ENCODE measurements at regions not wholly inside any gene's neighbourhood (a gene's known extent, or its start where the extent isn't known, plus 50 kb on each side); places are given as distances from the start of the nearest gene placed in this dataset.

DNA sequence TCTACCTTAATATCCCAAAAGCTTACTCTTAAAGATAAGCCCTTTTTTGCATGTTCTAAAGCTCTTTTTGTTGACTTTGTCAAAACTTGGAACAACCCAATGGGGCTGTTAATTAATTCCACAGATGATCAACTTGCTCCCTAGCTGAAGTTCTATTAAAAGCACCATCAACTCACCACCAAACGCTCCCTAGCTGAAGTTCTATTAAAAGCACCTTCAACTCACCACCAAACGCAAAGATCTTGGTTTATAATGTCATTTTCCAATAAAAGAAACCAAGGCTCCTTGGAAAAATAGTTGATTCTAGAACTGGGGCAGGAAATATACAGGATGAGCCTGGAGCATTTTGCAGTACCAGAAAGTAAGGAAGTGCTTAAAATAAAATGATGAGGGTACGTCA, 122.3 kb upstream of the STT3B start:
- Histone ChIP-seq H3K27me3 (replicated peaks) (no peaks in the 10 kb centered on the region), H3K4me3 (no peak overlapping the region), H3K27ac (no peak overlapping the region), H3K36me3 (no peaks in the 10 kb centered on the region), H3K4me1 (replicated peaks) (no peaks in the 10 kb centered on the region), H3K9me3 (replicated peaks) (no peaks in the 10 kb centered on the region)
- no peak for DNase-seq (ENCODE audit: low read depth in 1 of 2, low spot score in 2 of 2)

DNA sequence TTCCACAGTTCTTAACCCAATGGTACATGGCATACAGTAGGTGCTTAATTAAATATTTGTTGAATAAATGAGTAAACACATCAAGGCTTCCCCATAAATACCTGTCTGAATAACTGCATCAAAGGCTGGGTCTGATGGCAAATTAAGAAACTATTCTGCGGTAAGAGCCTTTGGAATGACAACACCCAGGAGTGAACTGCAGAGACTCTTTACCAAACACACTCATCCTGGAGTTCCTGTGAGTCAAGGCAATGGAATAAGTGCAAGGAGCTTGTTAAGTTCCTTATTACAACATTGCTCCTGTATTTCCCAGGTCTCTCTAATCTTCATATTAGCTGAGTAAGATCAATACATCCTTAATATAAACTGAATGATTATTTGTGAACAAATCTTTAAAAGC, 119.9 kb upstream of the STT3B start:
- Histone ChIP-seq H3K4me3 (no peak overlapping the region), H3K4me1 (replicated peaks) (no peaks in the 10 kb centered on the region), H3K9me3 (replicated peaks) (no peaks in the 10 kb centered on the region), H3K36me3 (no peaks in the 10 kb centered on the region), H3K27me3 (replicated peaks) (no peaks in the 10 kb centered on the region), H3K27ac (no peak overlapping the region)
- DNase-seq (ENCODE audit: low read depth in 1 of 2, low spot score in 2 of 2), result no peak

DNA sequence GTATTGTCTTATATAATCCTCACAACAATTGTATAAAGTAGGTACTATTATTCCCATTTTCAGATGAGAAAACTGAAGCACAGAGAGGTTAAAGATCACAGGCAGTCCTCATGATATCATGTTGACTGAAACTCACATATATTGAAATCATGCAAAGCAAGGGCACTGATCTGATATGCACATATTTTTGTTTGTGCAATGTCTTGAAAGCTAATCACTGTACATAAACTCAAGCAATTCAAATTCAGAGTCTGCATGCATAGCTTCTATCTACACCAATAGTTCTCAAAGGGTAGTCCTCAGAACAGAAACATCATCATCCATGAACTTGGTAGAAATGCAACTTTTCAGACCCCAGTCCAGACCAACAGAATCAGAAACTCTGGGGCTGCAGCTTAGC, 119.2 kb upstream of the STT3B start:
- H3K4me3 ChIP-seq, result no peak overlapping the region
- H3K9me3 ChIP-seq (replicated peaks), result no peaks in the 10 kb centered on the region
- H3K36me3 ChIP-seq, result no peaks in the 10 kb centered on the region
- no peak for DNase-seq (ENCODE audit: low read depth in 1 of 2, low spot score in 2 of 2)
- H3K4me1 ChIP-seq (replicated peaks), result no peaks in the 10 kb centered on the region
- H3K27ac ChIP-seq, result no peak overlapping the region
- no peaks in the 10 kb centered on the region for H3K27me3 ChIP-seq (replicated peaks)

DNA sequence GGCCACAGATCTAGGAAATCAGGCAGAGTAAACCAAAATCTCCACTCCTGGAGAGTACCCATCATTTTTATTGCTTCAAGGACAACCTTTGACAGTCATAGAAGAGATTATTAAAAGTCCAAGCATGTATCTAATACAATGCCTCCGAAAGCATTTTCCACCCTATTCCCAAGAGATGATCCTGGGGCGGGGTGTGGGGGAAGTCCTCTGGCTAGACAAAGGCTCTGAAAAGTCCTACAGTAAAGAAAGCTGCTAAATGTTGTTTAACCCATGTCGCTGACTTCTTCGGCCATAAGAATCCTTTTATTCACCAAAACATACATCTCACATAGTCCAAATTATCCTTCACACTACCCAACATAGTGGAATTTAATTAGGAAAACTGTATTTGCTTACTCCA, 115.7 kb upstream of the STT3B start:
- Histone ChIP-seq H3K9me3 (replicated peaks) (no peaks in the 10 kb centered on the region), H3K4me1 (replicated peaks) (no peaks in the 10 kb centered on the region), H3K27ac (no peak overlapping the region), H3K27me3 (replicated peaks) (no peaks in the 10 kb centered on the region), H3K4me3 (no peak overlapping the region), H3K36me3 (no peaks in the 10 kb centered on the region)
- DNase-seq (ENCODE audit: low read depth in 1 of 2, low spot score in 2 of 2), result no peak

DNA sequence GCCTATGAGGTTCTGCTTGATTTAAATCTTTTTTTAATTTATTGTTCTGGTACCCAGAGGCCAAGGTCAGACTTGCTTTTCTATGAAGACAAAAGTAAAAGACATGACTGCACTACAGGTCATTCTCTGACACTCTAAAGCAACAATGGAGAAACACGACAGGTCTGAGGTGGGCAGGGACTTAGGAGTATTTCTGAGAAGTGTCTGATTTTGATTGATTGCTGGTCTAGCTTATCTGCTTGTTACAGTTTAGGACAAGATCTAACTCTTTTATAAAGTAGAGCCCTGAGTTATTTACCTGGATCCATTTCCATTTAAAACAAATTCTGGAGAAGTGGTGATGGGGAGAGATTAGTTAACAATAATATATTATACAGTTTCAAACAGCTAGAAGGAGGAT, 115.2 kb upstream of the STT3B start:
- DNase-seq (ENCODE audit: low read depth in 1 of 2, low spot score in 2 of 2), result no peak
- H3K27ac ChIP-seq, result no peak overlapping the region
- no peaks in the 10 kb centered on the region for H3K4me1 ChIP-seq (replicated peaks)
- no peaks in the 10 kb centered on the region for H3K9me3 ChIP-seq (replicated peaks)
- H3K36me3 ChIP-seq, result no peaks in the 10 kb centered on the region
- no peak overlapping the region for H3K4me3 ChIP-seq
- no peaks in the 10 kb centered on the region for H3K27me3 ChIP-seq (replicated peaks)

DNA sequence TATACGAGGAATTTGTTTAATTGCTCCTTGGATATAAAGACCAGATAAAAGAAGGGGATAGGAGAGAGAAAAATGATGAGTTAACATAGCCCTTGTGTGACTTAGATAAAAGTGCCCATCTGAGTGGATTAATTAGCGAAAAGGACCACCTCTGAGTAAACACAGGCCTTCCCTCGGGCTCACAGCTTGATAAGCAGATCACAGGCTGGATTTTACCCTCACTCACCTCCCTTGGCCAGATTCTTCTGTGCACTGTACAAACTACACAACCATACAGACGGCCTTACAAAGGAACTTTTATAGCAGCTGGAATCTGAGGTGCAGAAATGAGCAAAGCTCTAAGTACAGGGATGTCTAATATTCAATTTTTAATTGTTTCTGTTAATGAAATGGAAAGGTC, 112.4 kb upstream of the STT3B start:
- H3K36me3 ChIP-seq, result no peaks in the 10 kb centered on the region
- H3K4me3 ChIP-seq, result no peak overlapping the region
- H3K27me3 ChIP-seq (replicated peaks), result no peaks in the 10 kb centered on the region
- DNase-seq (ENCODE audit: low read depth in 1 of 2, low spot score in 2 of 2), result no peak
- no peaks in the 10 kb centered on the region for H3K9me3 ChIP-seq (replicated peaks)
- no peaks in the 10 kb centered on the region for H3K4me1 ChIP-seq (replicated peaks)
- H3K27ac ChIP-seq, result no peak overlapping the region

DNA sequence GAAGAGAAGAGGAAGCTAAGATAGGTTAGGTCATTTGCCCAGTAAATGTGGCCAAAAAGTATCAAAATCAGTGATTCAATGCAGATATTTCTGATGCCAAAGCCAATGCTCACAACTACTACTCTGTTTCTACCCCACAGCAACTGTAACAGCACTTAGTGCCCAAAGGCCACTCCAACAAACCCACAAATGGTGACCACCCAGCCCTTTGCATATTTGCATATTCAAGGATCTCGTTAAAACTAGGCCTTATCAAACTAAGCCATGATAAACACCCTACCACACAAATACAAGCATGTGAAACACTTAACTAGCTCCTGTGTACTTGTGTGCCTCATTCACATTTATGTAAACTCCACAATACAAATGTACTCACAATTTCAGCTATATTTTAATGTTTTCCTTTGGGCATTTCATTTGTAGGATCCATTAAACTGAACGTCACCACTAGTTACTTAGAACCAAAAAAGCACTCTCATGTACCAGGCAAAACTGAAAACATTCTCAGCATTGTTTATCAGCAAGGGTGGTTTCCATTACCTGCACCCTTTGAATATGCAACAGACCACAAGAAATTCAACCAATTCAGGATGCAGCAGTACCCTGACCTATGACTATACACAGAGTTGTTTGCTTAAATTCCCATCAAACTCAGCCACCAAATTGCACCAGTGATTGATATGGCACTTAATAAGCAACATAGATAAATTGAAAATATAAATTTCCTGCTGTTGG, 111.2 kb upstream of the STT3B start:
- no peak for DNase-seq (ENCODE audit: low read depth in 1 of 2, low spot score in 2 of 2)
- Histone ChIP-seq H3K27ac (no peak overlapping the region), H3K36me3 (no peaks in the 10 kb centered on the region), H3K27me3 (replicated peaks) (no peaks in the 10 kb centered on the region), H3K4me1 (replicated peaks) (no peaks in the 10 kb centered on the region), H3K4me3 (no peak overlapping the region), H3K9me3 (replicated peaks) (no peaks in the 10 kb centered on the region)

DNA sequence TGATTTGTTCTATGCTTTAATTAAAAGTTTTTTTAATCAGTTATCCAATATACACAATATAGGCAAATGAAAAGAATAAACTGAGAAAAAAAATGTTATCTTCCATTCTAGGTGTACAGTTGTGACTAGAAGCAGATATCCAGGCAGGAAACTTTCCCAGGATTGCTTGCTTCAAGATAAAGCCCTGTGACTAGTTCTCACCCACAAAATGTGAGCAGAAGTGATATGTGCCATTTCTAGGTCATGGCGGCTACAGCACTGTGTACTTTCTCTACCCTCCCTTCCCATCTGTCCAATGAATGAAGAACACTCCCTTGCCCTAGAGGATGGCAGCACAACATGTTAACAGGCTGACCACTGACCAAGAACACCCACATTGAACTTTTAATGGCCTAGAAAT, 110.5 kb upstream of the STT3B start:
- no peaks in the 10 kb centered on the region for H3K27me3 ChIP-seq (replicated peaks)
- no peaks in the 10 kb centered on the region for H3K36me3 ChIP-seq
- H3K27ac ChIP-seq, result no peak overlapping the region
- no peaks in the 10 kb centered on the region for H3K9me3 ChIP-seq (replicated peaks)
- no peaks in the 10 kb centered on the region for H3K4me1 ChIP-seq (replicated peaks)
- no peak for DNase-seq (ENCODE audit: low read depth in 1 of 2, low spot score in 2 of 2)
- H3K4me3 ChIP-seq, result no peak overlapping the region

DNA sequence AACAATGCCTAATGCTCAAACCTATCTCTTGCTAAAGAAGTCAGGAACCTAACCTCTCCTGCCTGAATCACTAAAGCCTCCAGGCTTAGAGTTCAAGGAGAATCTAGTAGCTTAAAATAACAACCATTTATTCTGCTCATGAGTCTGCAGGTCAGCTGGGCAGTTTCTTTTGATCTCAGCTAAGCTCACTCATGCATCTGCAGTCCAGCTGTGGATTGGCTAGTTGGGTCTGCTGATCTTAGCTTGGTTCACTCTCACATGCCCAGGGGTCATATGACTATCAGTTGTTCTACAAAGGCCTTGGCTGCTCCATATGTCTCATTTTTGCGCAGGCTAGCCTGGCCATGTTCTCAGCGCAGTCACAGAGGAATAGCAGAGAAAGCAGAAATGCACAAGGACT, 109.2 kb upstream of the STT3B start:
- H3K4me3 ChIP-seq, result no peak overlapping the region
- H3K27ac ChIP-seq, result no peak overlapping the region
- H3K4me1 ChIP-seq (replicated peaks), result no peaks in the 10 kb centered on the region
- no peak for DNase-seq (ENCODE audit: low read depth in 1 of 2, low spot score in 2 of 2)
- H3K27me3 ChIP-seq (replicated peaks), result no peaks in the 10 kb centered on the region
- no peaks in the 10 kb centered on the region for H3K36me3 ChIP-seq
- H3K9me3 ChIP-seq (replicated peaks), result no peaks in the 10 kb centered on the region

DNA sequence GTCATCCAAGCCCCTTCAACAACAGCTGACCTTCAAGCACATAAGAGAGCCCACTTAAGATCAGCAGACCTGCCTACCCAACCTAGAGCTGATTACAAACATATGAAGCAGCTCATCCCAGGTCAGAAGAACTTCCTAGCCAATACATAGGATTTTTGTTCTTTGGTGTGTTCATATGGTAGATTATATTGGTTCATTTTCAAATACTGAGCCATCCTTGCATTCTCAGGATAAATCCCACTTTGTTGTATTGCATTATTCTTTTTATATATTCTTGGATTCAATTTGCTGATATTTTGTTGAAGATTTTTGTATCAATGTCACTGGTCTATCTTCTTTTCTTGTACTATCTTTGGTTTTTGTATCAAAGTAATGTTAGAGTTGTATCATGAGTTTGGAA, 107.3 kb upstream of the STT3B start:
- Histone ChIP-seq H3K36me3 (no peaks in the 10 kb centered on the region), H3K9me3 (replicated peaks) (no peaks in the 10 kb centered on the region), H3K4me1 (replicated peaks) (no peaks in the 10 kb centered on the region), H3K27ac (no peak overlapping the region), H3K4me3 (no peak overlapping the region), H3K27me3 (replicated peaks) (no peaks in the 10 kb centered on the region)
- DNase-seq (ENCODE audit: low read depth in 1 of 2, low spot score in 2 of 2), result no peak

DNA sequence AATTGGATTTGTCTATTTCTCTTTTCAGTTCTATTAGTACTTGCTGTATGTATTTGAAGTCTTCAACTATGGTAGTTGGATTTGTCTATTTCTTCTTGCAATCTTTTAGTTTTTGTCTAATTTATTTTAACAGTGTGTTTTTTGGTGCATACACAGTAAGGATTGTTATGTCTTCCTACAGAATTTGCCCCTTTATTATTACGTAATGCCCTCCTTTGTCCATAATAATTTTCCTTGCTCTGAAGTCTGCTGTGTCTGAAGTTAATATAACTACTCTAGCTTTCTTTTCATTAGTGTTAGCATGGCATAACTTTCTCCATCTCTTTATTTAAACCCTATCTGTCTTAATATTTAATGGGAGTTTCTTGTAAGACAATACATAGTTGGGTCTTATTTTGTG, 105.1 kb upstream of the STT3B start:
- Histone ChIP-seq H3K36me3 (no peaks in the 10 kb centered on the region), H3K4me3 (no peak overlapping the region), H3K4me1 (replicated peaks) (no peaks in the 10 kb centered on the region), H3K27me3 (replicated peaks) (no peaks in the 10 kb centered on the region; the same call in 1 of the 2 replicates), H3K9me3 (replicated peaks) (no peaks in the 10 kb centered on the region), H3K27ac (no peak overlapping the region)
- no peak for DNase-seq (ENCODE audit: low read depth in 1 of 2, low spot score in 2 of 2)

DNA sequence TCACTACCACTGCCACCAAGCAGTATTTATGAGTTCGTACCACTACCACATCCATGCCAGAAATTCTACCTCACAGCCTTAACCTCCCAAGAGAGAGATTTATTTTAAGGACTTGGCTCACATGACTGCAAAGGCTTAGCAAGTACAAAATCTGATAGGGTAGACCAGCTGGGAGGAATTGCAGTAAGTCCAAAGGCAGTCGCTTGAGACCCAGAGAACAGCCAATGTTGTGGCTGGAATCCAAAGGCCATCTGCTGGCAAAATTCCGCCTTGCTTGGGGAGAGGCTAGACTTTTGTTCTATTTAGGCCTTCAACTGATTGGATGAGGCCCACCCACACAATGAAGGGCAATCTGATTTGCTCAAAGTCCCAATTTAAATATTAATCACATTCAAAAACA, 101.4 kb upstream of the STT3B start:
- H3K9me3 ChIP-seq (replicated peaks), result no peaks in the 10 kb centered on the region
- no peak overlapping the region for H3K4me3 ChIP-seq
- H3K36me3 ChIP-seq, result no peaks in the 10 kb centered on the region
- H3K4me1 ChIP-seq (replicated peaks), result no peaks in the 10 kb centered on the region
- no peak overlapping the region for H3K27ac ChIP-seq
- no peaks in the 10 kb centered on the region; the same call in 1 of the 2 replicates for H3K27me3 ChIP-seq (replicated peaks)
- no peak for DNase-seq (ENCODE audit: low read depth in 1 of 2, low spot score in 2 of 2)

DNA sequence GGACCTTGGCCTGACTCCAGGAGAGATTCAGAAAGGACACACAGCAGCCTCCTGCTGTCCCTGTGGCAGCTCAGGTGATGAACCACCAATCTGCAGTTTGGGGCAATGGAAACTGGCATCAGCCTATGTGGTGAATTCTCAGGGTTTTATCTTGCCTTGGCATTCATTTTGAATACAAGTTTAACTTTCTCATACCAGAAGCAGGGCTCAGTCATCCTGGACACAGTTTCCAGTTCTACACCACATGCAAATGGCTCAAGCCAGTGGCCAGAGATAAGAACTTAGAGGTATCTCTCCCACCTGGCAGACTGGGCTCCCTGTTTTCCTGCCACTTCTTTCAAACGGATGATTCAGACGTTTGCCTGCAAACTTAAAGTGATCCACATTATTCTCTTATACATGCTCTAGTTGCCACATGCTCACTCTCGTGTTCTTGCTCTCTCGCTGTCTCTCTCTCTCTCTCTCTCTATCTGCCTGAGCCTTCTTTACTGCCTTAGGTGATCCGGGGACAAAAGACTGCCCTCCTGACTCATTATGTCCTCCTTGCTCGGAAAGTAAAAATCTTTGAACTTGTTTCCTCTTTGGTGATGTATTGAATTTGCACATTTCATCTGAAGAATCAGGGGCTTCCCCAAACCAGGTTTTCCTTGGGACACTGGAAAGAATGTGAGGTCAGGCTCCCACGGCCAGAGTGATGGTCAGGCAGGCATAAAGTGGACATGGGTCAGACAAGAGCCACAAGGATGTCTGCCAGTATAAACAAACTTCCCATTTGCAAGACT, 99.6 kb upstream of the STT3B start:
- no peak for DNase-seq (ENCODE audit: low read depth in 1 of 2, low spot score in 2 of 2)
- H3K36me3 ChIP-seq, result no peaks in the 10 kb centered on the region

DNA sequence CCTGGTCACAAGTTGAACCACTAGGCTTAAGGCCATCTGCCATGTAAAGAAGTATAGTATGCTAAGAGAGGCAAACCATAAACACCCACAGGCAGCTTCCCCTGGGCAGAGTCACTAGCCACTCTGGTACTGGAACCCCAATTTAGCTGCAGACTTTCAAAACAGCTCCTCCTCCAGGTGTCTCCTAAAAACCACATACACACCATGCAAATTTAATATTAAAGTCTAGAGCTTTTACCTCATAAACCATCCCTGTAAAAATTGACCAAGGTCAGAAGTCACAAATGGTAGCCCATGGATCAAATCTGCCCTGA, 99.1 kb upstream of the STT3B start:
- DNase-seq (ENCODE audit: low read depth in 1 of 2, low spot score in 2 of 2), result no peak
- Histone ChIP-seq H3K4me1 (replicated peaks) (no peaks in the 10 kb centered on the region), H3K9me3 (replicated peaks) (no peaks in the 10 kb centered on the region), H3K36me3 (no peaks in the 10 kb centered on the region), H3K27me3 (replicated peaks) (no peaks in the 10 kb centered on the region; the same call in 1 of the 2 replicates), H3K4me3 (no peak overlapping the region), H3K27ac (no peak overlapping the region)

More for the DNA sequence above, 99.6 kb upstream of the STT3B start:
- Histone ChIP-seq H3K4me1 (replicated peaks) (no peaks in the 10 kb centered on the region), H3K27me3 (replicated peaks) (no peaks in the 10 kb centered on the region; the same call in 1 of the 2 replicates), H3K9me3 (replicated peaks) (no peaks in the 10 kb centered on the region), H3K27ac (no peak overlapping the region), H3K4me3 (no peak overlapping the region)

All from SJSA1 (cell line).